ENCODE measurements at regions not wholly inside any gene's neighbourhood (a gene's known extent, or its start where the extent isn't known, plus 50 kb on each side); places are given as distances from the start of the nearest gene placed in this dataset.
A peak's percentile ranks its signal among the peaks of the same experiment; 100 is the strongest.
"Not testable (repeated sequence)": the region's sequence is repeated elsewhere in the genome, so short reads cannot be mapped to it uniquely, and the experiment has no call there.

- DNase-seq, result no peak
Measured at GRCh38 chr20:25864326-25864962, 167.8 kb upstream of the ZNF337 start.

- no peak for DNase-seq
Measured at GRCh38 chr20:25863536-25864325, 167.1 kb upstream of the ZNF337 start.

- DNase-seq, result peak; percentile 89
Measured at GRCh38 chr20:25862967-25863530, 166.4 kb upstream of the ZNF337 start.

- DNase-seq, result no peak
Measured at GRCh38 chr20:25860531-25861150, 164.0 kb upstream of the ZNF337 start.

- DNase-seq, result peak; percentile 64
Measured at GRCh38 chr20:25859649-25860530, 163.2 kb upstream of the ZNF337 start.

- no peak for DNase-seq
Measured at GRCh38 chr20:25858495-25859425, 162.1 kb upstream of the ZNF337 start.

- DNase-seq, result not testable (repeated sequence)
Measured at GRCh38 chr20:25857091-25857788, 160.6 kb upstream of the ZNF337 start.

GRCh38 chr20:25856256-25856884 is 159.7 kb upstream of the ZNF337 start:
- DNase-seq, result no peak

- DNase-seq, result not testable (repeated sequence)
Measured at GRCh38 chr20:25855451-25856156, 159.0 kb upstream of the ZNF337 start.

- DNase-seq, result not testable (repeated sequence)
Measured at GRCh38 chr20:25854666-25855065, 158.0 kb upstream of the ZNF337 start.

- peak; percentile 93 for DNase-seq
Measured at GRCh38 chr20:25853718-25854388, 157.2 kb upstream of the ZNF337 start.

GRCh38 chr20:25852968-25853717 is 156.5 kb upstream of the ZNF337 start:
- DNase-seq, result not testable (repeated sequence)

GRCh38 chr20:25850133-25850532 is 153.5 kb upstream of the ZNF337 start:
- DNase-seq, result not testable (repeated sequence)

GRCh38 chr20:25848222-25848621 is 151.6 kb upstream of the ZNF337 start:
- no peak for DNase-seq

GRCh38 chr20:25844640-25845039 is 148.0 kb upstream of the ZNF337 start:
- not testable (repeated sequence) for DNase-seq

GRCh38 chr20:25813511-25813910 is 116.9 kb upstream of the ZNF337 start:
- not testable (repeated sequence) for DNase-seq

GRCh38 chr20:25798174-25798993 is 101.7 kb upstream of the ZNF337 start:
- not testable (repeated sequence) for DNase-seq
